ENCODE measurements at regions not wholly inside any gene's neighbourhood (a gene's known extent, or its start where the extent isn't known, plus 50 kb on each side); places are given as distances from the start of the nearest gene placed in this dataset.
A peak's percentile ranks its signal among the peaks of the same experiment; 100 is the strongest.
"Not testable (repeated sequence)": the region's sequence is repeated elsewhere in the genome, so short reads cannot be mapped to it uniquely, and the experiment has no call there.

- Histone ChIP-seq H3K9ac (ENCODE audit: low read length) (no peak overlapping the region; the same call in 1 of the 2 replicates), H3F3A (ENCODE audit: insufficient read depth, low read length) (no peaks in the 10 kb centered on the region), H3K9me3 (ENCODE audit: low read length) (no peaks in the 10 kb centered on the region), H3K4me1 (ENCODE audit: insufficient read depth, low read length, severe bottlenecking) (peaks cover 14% of the 10 kb centered on the region), H3K9me2 (ENCODE audit: low read depth, low read length) (no peaks in the 10 kb centered on the region), H3K4me2 (ENCODE audit: low read length) (peak overlapping the region; percentile 61), H2AFZ (ENCODE audit: low read length) (peak overlapping the region; percentile 69), H3K27me3 (ENCODE audit: insufficient read depth, low read length) (no peaks in the 10 kb centered on the region), H4K20me1 (ENCODE audit: insufficient read depth, low read length) (no peaks in the 10 kb centered on the region), H3K79me2 (ENCODE audit: insufficient read depth, low read length) (no peaks in the 10 kb centered on the region), H3K27ac (ENCODE audit: low read depth, low read length, poor library complexity, severe bottlenecking) (no peak overlapping the region), H3K4me3 (ENCODE audit: low read depth, low read length, poor library complexity, severe bottlenecking) (peak overlapping the region; percentile 55), H3K36me3 (ENCODE audit: insufficient read depth, low read length) (no peaks in the 10 kb centered on the region)
- TF ChIP-seq EZH2 (IDR thresholded peaks at IDR 0.05; ENCODE audit: borderline replicate concordance, low read length) (no peak), CTCF (IDR thresholded peaks at IDR 0.05; ENCODE audit: low read length) (no peak)
These were observed 75.1 kb upstream of the USP9X start for GRCh38 chrX:41009850-41010846.

- no peaks in the 10 kb centered on the region for H3K27me3 ChIP-seq (ENCODE audit: insufficient read depth, low read length)
These were observed 70.4 kb upstream of the USP9X start for GRCh38 chrX:41014776-41015360.

DNA sequence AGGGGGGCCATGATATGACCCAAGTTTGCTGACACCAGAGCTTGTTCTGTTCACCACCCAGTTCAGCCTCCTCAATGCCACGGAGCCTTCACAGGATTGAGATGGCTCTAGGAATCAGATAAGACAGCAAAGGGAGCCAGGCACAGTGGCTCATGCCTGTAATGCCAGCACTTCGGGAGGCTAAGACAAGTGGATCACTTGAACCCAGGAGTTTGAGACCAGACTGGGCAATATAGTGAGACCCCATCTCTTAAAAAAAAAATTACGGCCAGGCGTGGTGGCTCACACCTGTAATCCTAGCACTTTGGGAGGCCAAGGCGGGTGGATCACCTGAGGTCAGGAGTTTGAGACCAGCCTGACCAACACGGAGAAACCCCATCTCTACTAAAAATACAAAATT is 67.5 kb upstream of the USP9X start:
- H3F3A ChIP-seq (ENCODE audit: insufficient read depth, low read length); H3K4me2 ChIP-seq (ENCODE audit: low read length); H3K9ac ChIP-seq (ENCODE audit: low read length); H3K4me1 ChIP-seq (ENCODE audit: insufficient read depth, low read length, severe bottlenecking); H3K79me2 ChIP-seq (ENCODE audit: insufficient read depth, low read length); H2AFZ ChIP-seq (ENCODE audit: low read length); H3K4me3 ChIP-seq (ENCODE audit: low read depth, low read length, poor library complexity, severe bottlenecking); H3K27ac ChIP-seq (ENCODE audit: low read depth, low read length, poor library complexity, severe bottlenecking); H4K20me1 ChIP-seq (ENCODE audit: insufficient read depth, low read length); H3K36me3 ChIP-seq (ENCODE audit: insufficient read depth, low read length); H3K27me3 ChIP-seq (ENCODE audit: insufficient read depth, low read length); H3K9me3 ChIP-seq (ENCODE audit: low read length); H3K9me2 ChIP-seq (ENCODE audit: low read depth, low read length): not testable (repeated sequence)

More at GRCh38 chrX:41014776-41015360, 70.4 kb upstream of the USP9X start:
- no peak overlapping the region for H3K27ac ChIP-seq (ENCODE audit: low read depth, low read length, poor library complexity, severe bottlenecking)
- H3K4me2 ChIP-seq (ENCODE audit: low read length) = no peak overlapping the region
- H3K9me3 ChIP-seq (ENCODE audit: low read length) = no peaks in the 10 kb centered on the region
- H3K9ac ChIP-seq (ENCODE audit: low read length) = no peak overlapping the region
- peaks cover 7% of the 10 kb centered on the region for H3K4me1 ChIP-seq (ENCODE audit: insufficient read depth, low read length, severe bottlenecking)
- H3K79me2 ChIP-seq (ENCODE audit: insufficient read depth, low read length) = no peaks in the 10 kb centered on the region
- H2AFZ ChIP-seq (ENCODE audit: low read length) = no peak overlapping the region
- TF ChIP-seq CTCF (IDR thresholded peaks at IDR 0.05; ENCODE audit: low read length) (no peak), EZH2 (IDR thresholded peaks at IDR 0.05; ENCODE audit: borderline replicate concordance, low read length) (no peak)
- no peaks in the 10 kb centered on the region for H4K20me1 ChIP-seq (ENCODE audit: insufficient read depth, low read length)
- H3K4me3 ChIP-seq (ENCODE audit: low read depth, low read length, poor library complexity, severe bottlenecking) = no peak overlapping the region
- H3K36me3 ChIP-seq (ENCODE audit: insufficient read depth, low read length) = no peaks in the 10 kb centered on the region
- no peaks in the 10 kb centered on the region for H3F3A ChIP-seq (ENCODE audit: insufficient read depth, low read length)
- no peaks in the 10 kb centered on the region for H3K9me2 ChIP-seq (ENCODE audit: low read depth, low read length)

DNA sequence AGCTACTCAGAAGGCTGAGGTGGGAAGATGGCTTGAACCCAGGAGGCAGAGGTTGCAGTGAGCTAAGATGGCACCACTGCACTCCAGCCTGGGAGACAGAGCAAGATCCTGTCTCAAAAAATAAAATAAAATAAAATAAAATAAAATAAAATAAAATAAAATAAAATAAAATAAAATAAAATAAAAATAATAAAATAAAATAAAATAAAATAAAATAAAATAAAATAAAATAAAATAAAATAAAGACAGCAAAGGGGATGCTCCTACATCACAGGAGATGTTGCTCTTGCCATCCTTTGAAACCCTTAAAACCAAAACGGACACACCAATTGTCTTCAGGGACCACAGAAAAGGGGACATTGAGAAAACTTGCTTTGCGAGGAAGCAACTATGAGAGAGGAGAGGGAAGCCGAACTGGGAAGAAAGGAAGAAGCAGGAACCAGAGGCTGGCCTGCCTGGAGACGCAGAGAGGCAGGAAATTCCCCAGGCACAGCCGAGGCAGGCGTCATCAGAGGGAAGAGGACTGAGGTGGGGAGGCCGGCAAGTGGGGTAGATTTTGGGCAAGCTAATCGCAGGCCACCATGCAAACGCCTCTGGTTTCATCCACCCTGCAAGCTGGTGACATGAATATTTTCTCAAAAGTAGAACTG is 66.7 kb upstream of the USP9X start:
- H3K79me2 ChIP-seq (ENCODE audit: insufficient read depth, low read length); H3K27ac ChIP-seq (ENCODE audit: low read depth, low read length, poor library complexity, severe bottlenecking); H3K9me3 ChIP-seq (ENCODE audit: low read length); H3K36me3 ChIP-seq (ENCODE audit: insufficient read depth, low read length); H3K27me3 ChIP-seq (ENCODE audit: insufficient read depth, low read length); H3K9ac ChIP-seq (ENCODE audit: low read length); H3K4me3 ChIP-seq (ENCODE audit: low read depth, low read length, poor library complexity, severe bottlenecking); H3K4me1 ChIP-seq (ENCODE audit: insufficient read depth, low read length, severe bottlenecking); H2AFZ ChIP-seq (ENCODE audit: low read length); H3F3A ChIP-seq (ENCODE audit: insufficient read depth, low read length); H3K4me2 ChIP-seq (ENCODE audit: low read length); H4K20me1 ChIP-seq (ENCODE audit: insufficient read depth, low read length); H3K9me2 ChIP-seq (ENCODE audit: low read depth, low read length): not testable (repeated sequence)
